Mucosa of rectum (tissue), 2 donors: ENCODE measurements at regions not wholly inside any gene's neighbourhood (a gene's known extent, or its start where the extent isn't known, plus 50 kb on each side); places are given as distances from the start of the nearest gene placed in this dataset.
A peak's percentile ranks its signal among the peaks of the same experiment; 100 is the strongest.

Experiments used
- H3K27ac ChIP-seq, 2 donors: one replicate each; pipeline ENCODE4 v1.7.0; 2013; ENCODE audit warnings: inconsistent platforms in 2 of 2, low read depth in 2 of 2, low read length in 2 of 2
- H3K27me3 ChIP-seq, 2 donors: one replicate each; pipeline ENCODE4 v1.7.0; 2013; ENCODE audit warnings: low read length in 2 of 2; ENCODE audit not compliant: control insufficient read depth in 2 of 2, insufficient read depth in 2 of 2
- H3K36me3 ChIP-seq, 2 donors: one replicate each; pipeline ENCODE4 v1.7.0; 2013; ENCODE audit warnings: low read length in 2 of 2; ENCODE audit not compliant: control insufficient read depth in 2 of 2, insufficient read depth in 2 of 2
- H3K4me1 ChIP-seq, 2 donors: one replicate each; pipeline ENCODE4 v1.7.0; 2013; ENCODE audit warnings: low read length in 2 of 2, mild to moderate bottlenecking in 1 of 2; ENCODE audit not compliant: control insufficient read depth in 2 of 2, insufficient read depth in 2 of 2
- H3K4me3 ChIP-seq, 2 donors: one replicate each; pipeline ENCODE4 v1.7.0; 2013; ENCODE audit warnings: low read length in 2 of 2
- H3K9ac ChIP-seq, 2 donors: one replicate each; pipeline ENCODE4 v1.7.0; 2013; ENCODE audit warnings: low read length in 2 of 2, low read depth in 1 of 2, mild to moderate bottlenecking in 1 of 2
- H3K9me3 ChIP-seq, 2 donors: one replicate each; pipeline ENCODE4 v1.7.0; 2013; ENCODE audit warnings: low read length in 2 of 2; ENCODE audit not compliant: control insufficient read depth in 2 of 2
- donor health status: healthy.
- donor health status: Normal muscosa, but diverticular disease.

DNA sequence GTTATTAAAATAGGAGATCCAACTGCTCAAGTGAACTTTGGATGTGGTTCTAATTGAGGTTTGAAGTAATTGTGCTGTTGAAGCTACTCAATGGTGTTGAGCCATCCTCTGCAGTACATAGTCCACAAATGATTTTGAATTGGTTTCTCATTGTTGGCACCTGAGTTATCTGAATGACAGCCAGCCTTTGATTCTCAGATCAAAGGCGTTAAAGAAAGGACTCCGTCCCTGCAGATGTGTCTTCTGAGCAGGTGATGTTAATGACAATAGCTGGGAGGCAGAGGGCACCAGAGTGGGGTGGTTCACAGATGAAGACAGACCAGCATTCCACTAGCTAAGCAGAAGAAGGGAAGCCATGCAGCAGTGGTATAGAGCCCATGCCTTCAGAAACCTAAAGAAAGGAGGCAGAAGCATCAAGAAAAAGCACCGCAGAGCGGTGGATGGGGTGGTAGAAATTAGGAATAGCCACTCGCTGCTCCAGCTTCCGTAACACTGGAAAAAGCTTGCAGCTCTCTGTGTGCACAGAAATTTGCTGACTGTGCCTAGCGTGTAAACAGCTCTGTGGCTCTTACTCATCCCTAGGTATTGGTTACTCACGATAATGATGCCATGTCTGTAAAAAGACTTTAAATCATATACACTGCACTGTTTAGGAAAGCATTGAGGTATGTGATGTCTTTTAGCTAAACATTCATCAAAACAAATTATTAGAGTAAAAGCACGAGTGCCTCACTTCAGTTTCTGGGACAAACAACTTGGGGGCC lies 79.2 kb upstream of the CLCN4 start:
- no peaks in the 10 kb centered on the region for H3K36me3 ChIP-seq
- no peak overlapping the region for H3K9ac ChIP-seq
- H3K4me3 ChIP-seq: no peak overlapping the region
- peaks cover 0 to 4% of the 10 kb centered on the region in 2 donors for H3K27me3 ChIP-seq
- no peaks in the 10 kb centered on the region for H3K9me3 ChIP-seq
- H3K27ac ChIP-seq: no peak overlapping the region
- H3K4me1 ChIP-seq: peaks cover 0 to 2% of the 10 kb centered on the region in 2 donors

DNA sequence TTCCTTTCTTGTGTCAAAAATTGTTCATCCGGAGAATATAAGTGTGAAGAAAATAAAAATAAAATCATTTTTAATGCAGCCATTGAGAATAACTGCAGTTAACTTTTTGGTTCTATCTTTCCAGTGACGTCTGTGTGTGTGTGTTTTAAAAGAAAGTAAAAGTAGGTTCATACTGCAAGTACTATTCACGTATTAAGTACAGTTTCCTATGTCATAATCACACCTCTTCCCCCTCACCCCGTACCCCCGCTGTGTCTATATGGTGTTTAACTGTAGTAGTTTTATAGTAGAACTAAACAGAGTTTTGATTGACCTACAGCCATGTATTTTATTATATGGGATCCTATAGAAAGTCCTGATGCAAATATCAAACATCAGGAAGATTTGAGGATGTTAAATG lies 78.5 kb upstream of the CLCN4 start:
- Histone ChIP-seq H3K36me3 (no peaks in the 10 kb centered on the region), H3K9ac (no peak overlapping the region), H3K9me3 (no peaks in the 10 kb centered on the region), H3K4me1 (peaks cover 3 to 4% of the 10 kb centered on the region in 2 donors), H3K4me3 (no peak overlapping the region), H3K27me3 (peaks cover 0 to 4% of the 10 kb centered on the region in 2 donors), H3K27ac (no peak overlapping the region)

DNA sequence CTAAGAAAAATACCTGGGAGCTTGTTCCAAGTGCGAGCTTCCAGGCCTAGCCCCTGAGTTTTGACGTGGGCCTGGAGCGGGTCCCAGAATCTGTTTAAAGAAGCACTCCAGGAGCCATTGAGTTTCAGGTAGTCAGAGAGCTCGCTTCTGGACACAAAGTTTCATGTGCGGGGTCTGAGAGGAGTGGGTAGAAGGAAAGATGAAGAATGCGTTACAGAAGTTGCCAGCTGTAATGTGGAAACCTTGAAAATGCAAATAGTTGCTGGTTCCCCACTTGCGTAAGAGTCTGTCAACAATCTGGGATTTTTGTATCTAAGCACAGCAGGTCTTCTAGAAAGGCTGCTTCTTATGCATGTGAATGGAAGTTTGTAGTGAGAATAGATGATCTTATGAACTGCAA lies 77.5 kb upstream of the CLCN4 start:
- Histone ChIP-seq H3K4me3 (no peak overlapping the region), H3K27me3 (peaks cover 0 to 4% of the 10 kb centered on the region in 2 donors), H3K27ac (no peak overlapping the region), H3K9me3 (no peaks in the 10 kb centered on the region), H3K9ac (no peak overlapping the region), H3K4me1 (peaks cover 4 to 7% of the 10 kb centered on the region in 2 donors), H3K36me3 (no peaks in the 10 kb centered on the region)

DNA sequence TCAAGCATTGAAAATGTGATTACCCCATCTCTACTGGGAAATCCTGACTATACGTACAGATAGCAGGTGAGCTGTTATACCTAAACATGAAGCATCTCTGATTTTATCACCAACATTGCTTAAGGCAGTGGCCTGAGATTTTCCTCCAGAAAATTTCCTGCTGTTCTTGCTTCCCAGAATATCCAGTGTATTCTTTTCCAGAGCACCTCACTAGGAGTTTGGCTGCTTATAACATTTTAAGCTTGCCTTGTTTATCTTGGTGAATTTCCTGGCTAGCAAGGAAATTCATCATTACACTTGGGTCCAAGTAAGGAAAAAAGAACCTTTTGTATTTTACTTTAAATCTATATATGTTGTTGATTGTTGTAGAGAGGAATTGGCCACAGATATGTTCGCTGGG lies 73.0 kb upstream of the CLCN4 start:
- Histone ChIP-seq H3K9ac (no peak overlapping the region), H3K27ac (peak overlapping the region; percentile 70 to 71), H3K4me3 (no peak overlapping the region)

DNA sequence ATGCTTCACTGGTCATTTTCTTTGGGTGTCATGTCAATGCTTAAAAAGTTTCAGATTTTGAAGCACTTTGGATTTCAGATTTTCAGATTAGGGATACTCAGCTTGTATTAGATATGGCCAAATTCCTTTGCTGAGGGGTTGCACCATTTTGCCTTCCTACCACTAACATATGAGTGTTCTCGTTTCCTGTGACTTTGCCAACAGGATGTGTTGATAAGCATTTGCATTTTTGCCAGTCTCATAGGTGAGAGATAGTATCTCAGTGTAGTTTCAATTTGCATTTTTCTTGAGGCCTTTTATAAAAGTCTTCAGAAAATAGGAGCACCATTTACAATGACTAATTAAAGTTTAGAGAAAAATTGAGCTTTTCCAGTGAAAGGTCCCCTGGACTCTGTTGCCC lies 71.6 kb upstream of the CLCN4 start:
- H3K4me1 ChIP-seq: peaks cover 4 to 7% of the 10 kb centered on the region in 2 donors
- H3K4me3 ChIP-seq: no peak overlapping the region
- H3K9ac ChIP-seq: no peak overlapping the region
- no peak overlapping the region for H3K27ac ChIP-seq
- H3K27me3 ChIP-seq: peaks cover 0 to 2% of the 10 kb centered on the region in 2 donors
- no peaks in the 10 kb centered on the region for H3K9me3 ChIP-seq
- H3K36me3 ChIP-seq: no peaks in the 10 kb centered on the region

More for the DNA sequence above, 73.0 kb upstream of the CLCN4 start:
- H3K36me3 ChIP-seq: no peaks in the 10 kb centered on the region
- H3K9me3 ChIP-seq: no peaks in the 10 kb centered on the region
- peaks cover 0 to 3% of the 10 kb centered on the region in 2 donors for H3K27me3 ChIP-seq
- peaks cover 4 to 7% of the 10 kb centered on the region in 2 donors for H3K4me1 ChIP-seq

DNA sequence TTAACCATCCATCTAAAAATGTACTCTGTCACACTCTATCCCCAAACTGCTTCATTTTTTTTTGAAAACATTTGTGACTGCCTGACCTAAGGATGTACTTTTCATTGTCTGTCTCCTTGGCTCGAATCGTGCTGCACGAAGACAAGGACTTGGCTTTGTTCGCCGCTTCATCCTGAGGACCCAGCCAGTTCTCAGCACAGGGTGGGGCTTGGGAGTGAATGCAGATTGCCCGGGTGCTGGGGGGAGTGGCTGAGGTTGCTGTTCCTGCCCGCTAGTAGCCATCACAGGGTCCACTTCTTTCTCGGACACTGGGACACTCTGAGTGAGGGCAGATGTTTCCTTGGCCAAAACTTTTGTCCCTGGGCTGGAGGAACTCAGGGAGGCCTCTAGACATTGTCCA lies 70.1 kb upstream of the CLCN4 start:
- no peak overlapping the region for H3K27ac ChIP-seq
- H3K4me1 ChIP-seq: peaks cover 4 to 7% of the 10 kb centered on the region in 2 donors
- no peaks in the 10 kb centered on the region for H3K27me3 ChIP-seq
- H3K9me3 ChIP-seq: no peaks in the 10 kb centered on the region
- no peak overlapping the region for H3K4me3 ChIP-seq
- H3K36me3 ChIP-seq: no peaks in the 10 kb centered on the region
- H3K9ac ChIP-seq: no peak overlapping the region

DNA sequence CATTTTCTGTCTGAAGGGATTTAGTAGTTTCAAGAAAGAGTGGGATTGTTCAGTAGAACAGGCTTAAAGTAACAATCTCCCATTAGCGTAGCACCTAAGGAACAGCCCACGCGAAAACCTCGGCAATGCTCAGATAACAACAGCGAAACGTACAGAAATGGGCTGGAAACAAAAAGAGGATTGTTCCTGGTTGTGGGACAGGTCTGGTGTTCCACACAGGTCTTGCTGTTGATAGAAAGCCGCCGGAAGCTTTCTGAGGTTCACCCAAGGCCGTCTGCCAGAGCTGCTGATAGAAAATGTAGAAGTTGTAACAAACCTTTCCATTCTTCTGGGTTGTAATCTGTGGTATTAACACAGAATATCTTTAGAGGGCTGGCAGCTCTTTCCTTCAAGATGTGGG lies 69.4 kb upstream of the CLCN4 start:
- H3K9me3 ChIP-seq: no peaks in the 10 kb centered on the region
- H3K4me1 ChIP-seq: peaks cover 4 to 5% of the 10 kb centered on the region in 2 donors
- no peak overlapping the region for H3K27ac ChIP-seq
- H3K27me3 ChIP-seq: no peaks in the 10 kb centered on the region
- H3K9ac ChIP-seq: no peak overlapping the region
- H3K4me3 ChIP-seq: no peak overlapping the region
- no peaks in the 10 kb centered on the region for H3K36me3 ChIP-seq

DNA sequence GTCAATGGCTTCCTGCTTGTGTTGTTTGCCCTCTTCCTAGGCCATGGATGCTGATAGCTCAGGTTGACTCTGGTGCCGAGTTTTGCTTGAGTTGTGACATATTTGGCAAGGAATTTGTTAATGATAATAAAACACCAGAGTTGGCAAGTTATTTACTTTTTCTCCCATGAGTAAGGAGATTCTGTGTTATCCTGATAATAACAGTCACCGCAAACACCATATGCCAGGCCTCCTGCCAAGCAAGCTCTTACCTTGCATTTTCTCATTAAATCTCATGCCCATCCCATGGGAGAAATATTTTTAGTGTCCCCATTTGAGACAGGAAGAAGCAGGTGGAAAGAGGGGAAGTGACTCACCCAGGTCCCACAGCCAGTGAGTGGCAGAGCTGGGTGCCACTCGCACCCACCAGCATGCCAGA lies 67.4 kb upstream of the CLCN4 start:
- H3K4me3 ChIP-seq: no peak overlapping the region
- peaks cover 0 to 2% of the 10 kb centered on the region in 2 donors for H3K27me3 ChIP-seq
- no peak overlapping the region for H3K27ac ChIP-seq
- no peaks in the 10 kb centered on the region for H3K4me1 ChIP-seq
- no peaks in the 10 kb centered on the region for H3K36me3 ChIP-seq
- H3K9ac ChIP-seq: no peak overlapping the region
- no peaks in the 10 kb centered on the region for H3K9me3 ChIP-seq

DNA sequence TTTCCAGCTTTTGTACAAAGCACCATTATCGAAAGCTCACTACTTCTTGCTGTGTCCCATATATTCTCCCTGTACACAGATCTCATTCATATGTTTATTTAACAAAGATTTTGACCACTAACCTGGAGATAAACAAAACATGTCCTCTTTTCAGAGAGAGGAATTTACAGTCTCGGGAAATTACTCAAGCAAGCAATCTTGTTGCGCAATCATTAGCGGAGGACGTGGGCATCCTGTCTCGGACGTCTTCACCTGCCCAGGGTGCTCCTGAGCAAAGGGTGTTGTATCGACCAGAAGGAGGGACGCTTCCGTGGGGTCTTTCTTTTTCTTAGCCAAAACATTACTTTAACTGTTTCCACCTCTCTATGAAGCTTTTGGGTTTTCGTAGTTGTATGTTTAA lies 66.5 kb upstream of the CLCN4 start:
- H3K4me3 ChIP-seq: no peak overlapping the region
- no peaks in the 10 kb centered on the region for H3K9me3 ChIP-seq
- no peak overlapping the region for H3K9ac ChIP-seq
- H3K27ac ChIP-seq: no peak overlapping the region
- no peaks in the 10 kb centered on the region for H3K4me1 ChIP-seq
- H3K27me3 ChIP-seq: peaks cover 0 to 2% of the 10 kb centered on the region in 2 donors
- no peaks in the 10 kb centered on the region for H3K36me3 ChIP-seq

DNA sequence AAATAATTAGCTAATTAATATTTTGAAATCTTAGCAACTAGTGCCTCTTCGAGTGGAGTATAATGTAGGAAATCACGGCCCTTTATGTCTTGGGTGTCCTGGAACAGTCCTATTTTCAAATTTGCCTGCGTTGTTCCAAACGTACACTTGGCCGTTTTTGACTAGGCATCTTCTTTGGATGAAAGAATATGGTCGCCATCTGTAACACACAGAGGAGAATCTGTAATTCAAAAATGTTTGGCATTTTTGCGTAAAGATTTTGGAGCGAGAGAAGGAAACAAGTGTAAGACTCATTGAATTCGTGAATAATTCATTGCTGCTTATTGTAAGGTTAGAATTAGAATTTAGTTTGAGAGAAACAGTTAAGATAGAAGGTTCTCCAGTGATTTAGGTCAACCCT lies 61.5 kb upstream of the CLCN4 start:
- H3K27ac ChIP-seq: no peak overlapping the region
- no peaks in the 10 kb centered on the region for H3K36me3 ChIP-seq
- H3K4me1 ChIP-seq: peaks cover under 1 to 3% of the 10 kb centered on the region in 2 donors
- no peaks in the 10 kb centered on the region for H3K9me3 ChIP-seq
- peaks cover 0 to 5% of the 10 kb centered on the region in 2 donors for H3K27me3 ChIP-seq
- H3K4me3 ChIP-seq: no peak overlapping the region
- H3K9ac ChIP-seq: no peak overlapping the region
